CD1c-positive myeloid dendritic cell (primary cell): ENCODE measurements at regions not wholly inside any gene's neighbourhood (a gene's known extent, or its start where the extent isn't known, plus 50 kb on each side); places are given as distances from the start of the nearest gene placed in this dataset.
A peak's percentile ranks its signal among the peaks of the same experiment; 100 is the strongest.
"Not testable (repeated sequence)": the region's sequence is repeated elsewhere in the genome, so short reads cannot be mapped to it uniquely, and the experiment has no call there.

Experiments
- DNase-seq: peaks from one replicate; pipeline ENCODE4 v3.0.0-alpha.2; 2016; ENCODE audit errors: extremely low spot score

GRCh38 chr15:88994286-88994685 lies 81.1 kb upstream of the MFGE8 start:
- no peak for DNase-seq

GRCh38 chr15:88995449-88995848 lies 82.3 kb upstream of the MFGE8 start:
- no peak for DNase-seq

DNA sequence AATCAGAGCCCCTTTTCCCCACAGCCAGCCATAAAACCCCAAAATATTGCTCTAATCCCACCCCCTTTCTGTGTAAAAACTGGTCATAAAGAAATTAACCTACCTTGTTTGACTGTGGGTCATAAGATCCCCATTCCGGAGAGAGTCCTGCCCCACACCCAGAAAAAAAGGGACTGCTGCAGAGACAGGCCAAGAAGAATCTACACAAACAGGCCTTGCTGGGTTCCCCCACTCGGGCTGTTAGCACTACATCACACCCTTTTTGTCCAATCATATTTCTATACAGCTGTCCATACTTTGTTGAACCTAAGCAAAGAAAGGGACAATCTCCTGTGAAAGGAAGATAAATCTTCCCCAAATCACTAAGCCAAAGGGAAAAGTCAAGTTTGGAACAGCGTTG lies 84.4 kb upstream of the MFGE8 start:
- DNase-seq = no peak

DNA sequence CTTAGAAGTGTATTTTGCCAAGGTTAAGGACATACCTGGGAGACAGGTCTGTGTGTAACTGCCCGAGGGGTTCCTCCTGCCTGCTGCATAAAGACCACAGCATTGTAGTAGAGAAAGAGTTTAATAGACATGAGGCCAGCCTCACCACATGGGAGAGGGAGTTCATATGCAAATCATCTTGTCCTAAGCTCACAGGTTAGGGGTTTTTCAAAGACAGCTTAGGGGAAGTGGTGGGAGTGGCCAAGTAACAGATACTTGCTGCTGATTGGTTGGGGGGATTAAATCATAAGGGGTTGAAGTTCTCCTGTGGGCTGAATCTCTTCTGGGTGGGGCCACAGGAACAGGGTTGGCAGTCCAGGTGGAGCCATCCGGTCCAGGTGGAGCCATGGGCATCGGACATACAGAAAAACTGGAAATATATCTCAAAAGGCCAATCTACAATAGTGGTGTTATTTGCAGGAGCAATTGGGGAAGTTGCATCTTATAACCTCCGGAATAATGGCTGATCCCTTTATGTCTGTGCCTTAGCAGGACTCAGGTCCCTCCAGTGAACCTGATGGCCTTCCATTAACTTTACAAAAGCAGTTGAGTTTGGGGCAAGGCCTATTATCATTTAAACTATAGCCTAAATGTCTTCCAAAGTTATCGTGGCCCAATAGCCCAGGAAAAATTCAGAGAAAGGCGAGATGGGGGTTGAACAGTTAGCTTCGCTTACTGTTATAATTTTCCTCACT lies 86.0 kb upstream of the MFGE8 start:
- DNase-seq = no peak

DNA sequence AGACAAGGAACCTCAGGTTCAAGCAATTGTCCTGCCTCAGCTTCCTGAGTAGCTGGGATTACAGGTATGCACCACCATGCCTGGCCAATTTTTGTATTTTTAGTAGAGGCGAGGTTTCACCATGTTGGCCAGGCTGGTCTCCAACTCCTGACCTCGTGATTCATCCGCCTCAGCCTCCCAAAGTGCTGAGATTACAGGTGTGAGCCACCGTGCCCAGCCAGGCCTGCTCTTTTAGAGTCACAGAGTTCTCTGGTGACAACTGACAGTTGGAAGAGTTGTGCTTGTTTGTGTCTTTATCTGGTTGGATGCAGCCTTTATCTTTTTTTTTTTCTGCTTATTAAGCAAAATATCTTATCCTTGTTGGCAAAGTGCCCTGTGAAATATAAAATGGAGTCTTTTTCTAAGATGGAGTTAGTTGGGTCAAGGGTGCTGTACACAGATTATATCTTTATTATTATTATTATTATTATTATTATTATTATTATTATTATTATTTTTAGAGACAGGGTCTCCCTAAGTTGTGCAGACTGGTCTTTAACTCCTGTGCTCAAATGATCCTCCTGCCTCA lies 86.5 kb upstream of the ABHD2 start:
- not testable (repeated sequence) for DNase-seq

DNA sequence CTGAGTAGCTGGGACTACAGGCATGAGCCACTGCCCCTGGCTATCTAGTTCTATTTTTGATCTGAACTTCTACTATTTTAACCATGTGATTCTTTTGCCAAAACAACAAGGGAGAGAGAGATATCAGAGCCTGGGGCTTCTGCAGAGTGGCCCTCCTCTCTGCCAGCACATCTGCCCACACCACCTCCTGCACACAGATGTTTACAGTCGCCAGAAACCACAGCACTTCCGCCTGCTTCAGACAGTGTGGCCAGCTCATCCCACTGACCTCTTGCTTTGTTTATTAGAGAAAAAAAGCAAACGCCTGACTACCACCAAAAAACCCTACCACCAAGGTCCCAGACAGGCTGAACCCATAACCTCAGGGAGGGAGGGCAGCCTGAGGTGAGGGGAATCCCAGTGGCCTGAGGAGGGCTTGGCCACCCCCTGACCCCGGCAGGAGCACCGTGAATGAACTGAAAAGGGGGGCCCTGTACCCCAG lies 85.9 kb upstream of the ABHD2 start:
- DNase-seq = peak; percentile 63

DNA sequence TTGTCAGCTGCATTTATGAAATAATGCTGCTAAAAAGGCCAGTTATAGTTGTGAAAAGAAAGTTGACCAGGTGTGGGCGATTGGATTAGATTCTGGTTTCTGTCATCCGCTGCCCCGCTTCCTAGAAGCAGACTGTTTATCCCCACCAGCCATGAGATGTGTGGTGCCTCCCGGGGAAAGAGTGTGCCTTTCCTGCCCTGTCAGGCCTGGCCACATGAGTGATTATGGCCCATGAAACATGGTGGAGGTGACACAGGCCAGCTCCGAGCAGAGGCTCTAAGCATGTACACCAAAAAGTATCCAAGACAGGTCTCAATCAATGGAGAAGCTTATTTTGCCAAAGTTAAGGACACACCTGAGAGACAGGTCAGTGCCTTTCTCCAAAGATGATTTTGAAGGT lies 85.4 kb upstream of the ABHD2 start:
- no peak for DNase-seq

- no peak for DNase-seq
Measured at GRCh38 chr15:89003865-89004725, 84.2 kb upstream of the ABHD2 start.

- DNase-seq = no peak
Measured at GRCh38 chr15:89004726-89005030, 83.6 kb upstream of the ABHD2 start.

GRCh38 chr15:89007527-89007926 lies 80.7 kb upstream of the ABHD2 start:
- DNase-seq = not testable (repeated sequence)

DNA sequence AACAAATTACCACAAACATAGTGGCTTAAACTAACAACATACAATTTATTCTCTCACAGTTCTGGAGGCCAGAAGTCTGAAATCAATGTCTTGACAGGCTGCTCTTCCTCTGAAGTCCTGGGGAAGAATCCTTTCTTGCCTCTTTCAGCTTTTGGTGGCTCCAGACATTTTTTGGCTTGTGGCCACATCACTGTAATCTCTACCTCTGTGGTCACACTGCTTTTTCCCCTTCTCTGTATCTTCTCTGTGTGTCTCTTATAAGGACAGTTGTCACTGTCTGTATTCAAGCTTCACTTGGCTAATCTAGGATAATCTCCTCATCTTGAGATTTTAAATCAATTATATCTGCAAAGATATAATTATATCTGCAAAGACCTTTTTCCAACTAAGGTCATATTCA lies 80.3 kb upstream of the ABHD2 start:
- no peak for DNase-seq

GRCh38 chr15:89009080-89009479 lies 79.2 kb upstream of the ABHD2 start:
- no peak for DNase-seq

DNA sequence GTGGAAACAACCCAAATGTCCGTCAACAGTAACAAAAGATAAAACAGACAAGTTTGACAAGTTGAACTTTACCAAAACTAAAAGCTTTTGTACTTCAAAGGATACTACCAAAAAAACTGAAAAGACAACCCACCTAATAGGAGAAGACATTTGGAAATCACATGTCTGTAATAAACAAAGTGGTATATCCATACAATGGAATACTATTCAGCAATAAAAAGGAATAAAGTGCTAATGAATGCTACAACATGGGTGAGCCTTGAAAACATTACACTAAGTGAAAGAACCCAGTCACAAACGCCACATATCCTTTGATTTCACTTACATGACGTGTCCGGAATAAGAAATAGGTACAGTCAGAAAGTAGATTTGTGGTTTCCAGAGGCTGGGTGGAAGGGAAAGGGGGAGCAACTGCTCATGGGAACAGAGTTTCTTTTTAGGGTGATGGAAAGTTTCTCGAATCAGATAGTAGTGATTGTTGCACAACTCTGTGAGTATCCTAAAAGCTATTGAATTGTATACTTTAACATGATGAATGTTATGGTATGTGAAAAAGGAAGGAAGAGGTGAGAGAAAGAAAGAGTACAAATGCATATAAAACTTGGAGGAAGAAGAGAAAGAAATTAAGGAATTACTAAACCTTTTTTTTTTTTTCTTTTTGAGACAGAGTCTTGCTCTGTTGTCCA lies 72.7 kb upstream of the ABHD2 start:
- no peak for DNase-seq

- DNase-seq = no peak
Measured at GRCh38 chr15:89016549-89017041, 71.7 kb upstream of the ABHD2 start.

GRCh38 chr15:89017370-89018066 lies 70.7 kb upstream of the ABHD2 start:
- peak; percentile 68 for DNase-seq

GRCh38 chr15:89018207-89018606 lies 70.0 kb upstream of the ABHD2 start:
- DNase-seq = no peak

GRCh38 chr15:89019436-89019835 lies 68.8 kb upstream of the ABHD2 start:
- no peak for DNase-seq

DNA sequence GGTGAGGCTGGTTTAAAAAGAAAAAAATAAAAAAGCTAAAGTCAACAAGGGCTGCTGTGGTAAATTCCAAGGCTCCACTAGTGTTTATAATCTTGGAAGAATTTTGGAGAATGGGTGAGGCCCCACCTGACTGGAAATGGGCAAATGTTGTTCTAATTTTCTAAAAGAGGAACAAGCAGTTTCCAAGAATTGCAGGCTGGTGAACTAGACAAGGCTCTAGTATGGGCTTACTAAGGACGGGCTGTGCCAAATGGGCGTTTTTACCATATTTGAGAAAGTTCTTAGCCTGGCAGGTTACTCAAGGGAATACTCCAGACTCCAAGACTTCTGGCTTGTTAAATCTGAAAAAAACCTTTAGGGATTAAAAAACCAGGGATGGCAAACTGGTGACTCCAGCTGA lies 67.0 kb upstream of the ABHD2 start:
- DNase-seq = peak; percentile 20

- DNase-seq = not testable (repeated sequence)
Measured at GRCh38 chr15:89021886-89022285, 66.4 kb upstream of the ABHD2 start.

DNA sequence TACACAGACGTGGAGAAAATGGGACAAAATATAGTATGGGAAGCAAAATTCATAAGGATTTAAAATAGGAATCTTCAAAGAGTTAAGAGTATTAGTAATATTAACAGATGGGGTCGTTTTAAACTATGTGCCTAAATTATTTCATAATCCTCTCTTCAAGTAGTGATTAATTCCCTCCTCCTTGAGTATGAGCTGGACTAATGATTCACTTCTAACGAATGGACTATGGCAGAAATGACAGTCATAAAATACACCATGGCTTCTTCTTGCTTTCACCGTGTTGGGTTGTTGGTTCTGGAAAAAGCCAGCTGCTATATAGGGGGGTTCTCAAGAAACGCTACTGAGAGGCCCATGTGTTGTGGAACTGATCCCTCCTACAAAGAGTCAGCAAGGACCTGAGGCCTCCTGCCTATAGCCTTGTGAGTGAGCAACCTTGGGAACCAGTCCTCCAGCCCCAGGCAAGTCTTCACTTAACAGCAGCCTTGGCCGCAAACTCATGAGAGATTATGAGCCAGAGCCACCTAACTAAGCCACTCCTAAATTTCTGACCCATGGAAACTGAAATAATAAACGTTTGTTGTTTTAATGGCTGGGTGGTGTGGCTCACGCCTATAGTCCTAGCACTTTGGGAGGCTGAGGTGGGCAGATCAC lies 64.8 kb upstream of the ABHD2 start:
- no peak for DNase-seq

- no peak for DNase-seq
Measured at GRCh38 chr15:89024418-89024817, 63.8 kb upstream of the ABHD2 start.
